NCI-H1694 treated with DMSO at 0.1 percent for 48 hours (cell line): ENCODE measurements at regions not wholly inside any gene's neighbourhood (a gene's known extent, or its start where the extent isn't known, plus 50 kb on each side); places are given as distances from the start of the nearest gene placed in this dataset.

Experiments
- DNase-seq: peaks from one replicate; lab custom pipeline; 2025; lab: John Stamatoyannopoulos, UW

GRCh38 chr6:71396410-71396801, 107.8 kb downstream of the OGFRL1 start:
- DNase-seq, result no peak

DNA sequence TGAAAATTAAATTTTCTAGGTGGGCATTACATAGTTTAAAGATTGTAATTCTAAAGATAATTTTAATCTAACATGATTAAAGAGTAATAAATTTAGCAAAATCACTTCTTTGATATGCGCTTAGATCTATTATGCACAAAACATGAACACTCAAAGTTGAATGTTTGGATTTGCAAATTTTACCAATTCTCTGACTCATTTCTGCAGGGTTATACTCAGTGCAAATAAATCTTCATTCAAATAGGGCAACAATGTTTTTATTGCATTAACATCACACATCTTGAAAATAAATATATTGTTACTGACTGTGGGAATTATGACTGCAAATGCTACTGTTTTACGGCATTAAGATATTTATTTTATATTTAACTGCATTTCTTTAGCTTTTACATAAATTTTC, 110.7 kb downstream of the OGFRL1 start:
- no peak for DNase-seq

GRCh38 chr6:71400852-71401251, 112.2 kb downstream of the OGFRL1 start:
- DNase-seq, result no peak

DNA sequence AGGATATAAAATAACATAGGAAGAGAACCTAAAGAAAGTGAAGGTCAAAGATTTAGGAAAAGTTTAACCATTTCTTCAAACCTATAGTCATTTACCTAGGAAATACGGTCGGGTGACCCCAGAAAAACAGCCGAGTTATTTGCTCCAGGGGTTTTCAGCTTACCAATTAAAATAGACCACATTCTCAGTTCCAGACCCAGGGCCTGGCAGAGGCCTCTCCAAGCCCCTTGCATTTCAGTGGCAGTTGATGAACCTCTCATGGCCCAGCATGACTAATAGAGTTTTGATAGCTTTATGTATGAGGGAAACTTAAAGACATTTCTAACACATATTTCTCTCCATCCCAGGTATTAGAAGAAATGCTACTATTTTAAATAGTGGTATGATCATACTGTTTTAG, 113.5 kb downstream of the OGFRL1 start:
- no peak for DNase-seq

- no peak for DNase-seq
These were observed 115.0 kb downstream of the OGFRL1 start for GRCh38 chr6:71403422-71404134.

GRCh38 chr6:71404145-71404966, 115.7 kb downstream of the OGFRL1 start:
- DNase-seq, result no peak

- no peak for DNase-seq
These were observed 116.3 kb downstream of the OGFRL1 start for GRCh38 chr6:71404967-71405278.

GRCh38 chr6:71405416-71405815, 116.8 kb downstream of the OGFRL1 start:
- no peak for DNase-seq

DNA sequence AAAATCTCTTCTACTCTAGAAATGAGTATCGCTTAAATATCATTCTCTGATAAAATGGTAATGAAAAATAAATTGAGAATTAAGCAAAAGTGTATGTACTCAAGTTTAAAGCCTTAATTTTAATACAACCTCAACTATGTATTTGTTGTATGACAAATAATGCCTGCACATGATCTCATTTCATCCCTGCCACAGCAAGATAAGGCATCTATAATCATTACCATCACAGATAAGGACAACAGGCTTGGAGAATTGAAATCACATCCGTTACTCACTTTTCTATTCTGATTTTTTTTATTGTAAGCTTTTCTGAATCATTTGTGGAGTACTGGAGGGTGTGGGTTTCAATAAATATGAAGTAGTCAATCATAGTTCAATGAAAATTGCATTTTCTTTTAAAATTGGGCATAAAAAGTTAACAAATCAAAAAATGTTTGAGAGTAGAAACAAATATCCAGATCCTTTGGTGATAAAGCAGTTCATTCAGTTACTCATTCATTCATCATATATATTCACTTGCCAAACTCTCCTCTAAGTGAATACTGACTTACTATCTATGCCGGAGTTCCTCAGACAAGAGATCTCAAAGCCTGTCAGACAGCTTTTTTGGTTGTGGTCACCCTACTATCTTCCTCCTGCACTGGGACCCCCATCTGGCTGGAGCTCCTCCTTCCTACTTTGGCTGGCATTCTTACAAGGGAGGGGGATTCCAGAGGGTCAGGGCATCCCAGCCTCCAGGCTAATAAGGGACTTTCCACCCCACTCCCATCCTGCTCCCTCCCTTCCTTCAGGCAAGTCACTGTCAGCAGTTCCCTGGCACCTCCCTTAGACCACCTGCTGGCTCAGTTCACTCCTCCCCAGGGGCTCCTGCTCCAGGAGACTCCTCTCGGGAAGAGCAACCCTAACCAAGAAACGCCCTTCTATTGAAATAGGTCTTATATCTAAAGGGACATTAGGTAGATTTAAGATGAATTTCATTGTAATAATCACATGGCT, 118.6 kb downstream of the OGFRL1 start:
- no peak for DNase-seq

GRCh38 chr6:71408787-71409723, 120.4 kb downstream of the OGFRL1 start:
- no peak for DNase-seq

- DNase-seq, result no peak
These were observed 121.6 kb downstream of the OGFRL1 start for GRCh38 chr6:71410164-71410566.

- DNase-seq, result no peak
These were observed 122.1 kb downstream of the OGFRL1 start for GRCh38 chr6:71410681-71411080.

GRCh38 chr6:71411882-71412281, 123.3 kb downstream of the OGFRL1 start:
- DNase-seq, result no peak

DNA sequence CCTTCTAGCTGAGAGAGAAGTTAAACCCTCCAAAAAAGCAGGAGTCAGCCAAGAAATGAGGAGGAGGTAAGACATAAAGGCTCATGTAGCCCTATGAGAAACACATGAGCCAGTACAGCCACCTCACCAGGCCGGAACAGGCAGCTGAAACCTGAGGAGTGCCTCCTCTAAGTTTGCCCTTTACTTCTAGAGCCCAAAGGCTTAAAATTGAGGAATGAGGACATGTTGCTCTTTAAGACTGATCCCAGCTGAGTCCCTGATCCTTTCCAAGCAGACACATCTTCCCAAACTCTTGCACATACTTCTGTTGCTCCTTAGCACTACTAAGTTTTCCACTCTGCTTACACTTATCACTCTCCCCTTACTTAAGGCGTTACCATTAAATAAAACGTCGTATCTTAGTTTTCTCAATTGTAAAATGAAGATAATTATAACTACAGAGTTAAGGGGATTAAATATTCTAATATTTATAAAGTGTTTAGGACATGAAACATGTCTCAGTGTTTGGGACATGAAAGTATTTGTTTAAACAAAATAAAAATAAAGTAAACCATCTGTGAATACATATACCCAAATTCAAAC, 124.0 kb downstream of the OGFRL1 start:
- no peak for DNase-seq

- DNase-seq, result no peak
These were observed 125.9 kb downstream of the OGFRL1 start for GRCh38 chr6:71414486-71414885.

GRCh38 chr6:71419217-71420094, 130.8 kb downstream of the OGFRL1 start:
- DNase-seq, result no peak

DNA sequence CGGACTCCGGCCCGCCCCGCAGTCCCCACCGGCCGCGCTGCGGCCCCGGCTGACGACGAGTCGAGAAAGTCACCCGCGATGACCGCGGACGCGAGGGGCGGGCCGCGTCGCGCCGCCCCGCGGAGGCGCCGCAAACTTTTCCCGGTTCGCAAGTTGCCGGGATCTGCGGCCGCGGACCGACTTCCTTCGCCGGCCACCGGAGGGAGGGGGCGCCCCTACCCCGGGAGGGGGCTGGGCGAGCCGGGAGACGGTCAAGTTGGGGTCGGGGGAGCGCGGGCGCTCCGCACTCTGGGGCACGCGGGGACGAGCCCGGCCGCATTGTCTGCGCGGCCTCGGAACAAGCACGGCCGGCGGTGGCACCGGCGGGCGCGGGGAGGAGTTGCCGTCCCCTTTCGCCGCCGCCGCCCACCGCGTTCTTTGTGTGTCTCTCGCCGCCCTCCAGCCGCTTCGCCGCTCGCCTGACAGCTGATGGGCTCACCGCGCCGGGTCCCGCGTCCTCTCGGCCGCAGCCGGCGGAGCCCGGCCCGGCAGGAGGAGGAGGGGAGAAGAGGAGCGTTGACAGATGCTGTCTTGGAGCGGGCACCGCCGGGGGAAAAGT, 131.6 kb downstream of the OGFRL1 start:
- no peak for DNase-seq

- DNase-seq, result peak; percentile 22
These were observed 132.2 kb downstream of the OGFRL1 start for GRCh38 chr6:71420693-71421328.

- no peak for DNase-seq
These were observed 133.0 kb downstream of the OGFRL1 start for GRCh38 chr6:71421611-71422010.
